H1 (cell line): ENCODE measurements at regions not wholly inside any gene's neighbourhood (a gene's known extent, or its start where the extent isn't known, plus 50 kb on each side); places are given as distances from the start of the nearest gene placed in this dataset.

Experiments
- ASH2L ChIP-seq: fragments of 200-600, 300-600 bp; sonication (generic); IDR thresholded peaks from one replicate; pipeline ENCODE4 v1.7.1; 2017; ENCODE audit warnings: low read length
- BCL11A ChIP-seq, 2 experiments: IDR thresholded peaks; one replicate each; pipeline ENCODE4 v1.6.1; 2011; ENCODE audit warnings: low read depth in 2 of 2, low read length in 2 of 2, mild to moderate bottlenecking in 2 of 2
- CTCF ChIP-seq, 3 experiments: IDR thresholded peaks; 1 replicate in 2 of 3; 2 replicates in 1 of 3; pipeline versions ENCODE4 v1.5.1 to v1.6.1; 2011; ENCODE audit warnings: low read length in 3 of 3, mild to moderate bottlenecking in 3 of 3, inconsistent platforms in 2 of 3, low read depth in 1 of 3, moderate library complexity in 1 of 3; ENCODE audit not compliant: insufficient read depth in 1 of 3; ENCODE audit errors: control extremely low read depth in 1 of 3
- EP300 ChIP-seq, 2 experiments: IDR thresholded peaks; 1 replicate in 1 of 2; 2 replicates in 1 of 2; pipeline ENCODE4 v1.6.1; 2011 to 2012; ENCODE audit warnings: low read depth in 2 of 2, low read length in 2 of 2, mild to moderate bottlenecking in 2 of 2, borderline replicate concordance in 1 of 2, inconsistent platforms in 1 of 2, moderate library complexity in 1 of 2
- EZH2 ChIP-seq: fragments of 200-600 bp; sonication (generic); IDR thresholded peaks from 2 replicates; pipeline ENCODE4 v1.7.1; 2012; ENCODE audit warnings: low read depth, mild to moderate bottlenecking, moderate library complexity, low read length, inconsistent platforms; ENCODE audit not compliant: severe bottlenecking
- KDM1A ChIP-seq: fragments of 200-600, 300-600 bp; sonication (generic); IDR thresholded peaks from 2 replicates; pipeline ENCODE4 v1.7.1; 2016; ENCODE audit warnings: mild to moderate bottlenecking, low read length, borderline replicate concordance
- MAX ChIP-seq: IDR thresholded peaks from 2 replicates; pipeline ENCODE4 v1.6.1; 2012; ENCODE audit warnings: inconsistent platforms
- POLR2AphosphoS5 ChIP-seq: IDR thresholded peaks from 2 replicates; pipeline ENCODE4 v1.6.1; 2011; ENCODE audit warnings: low read depth, low read length
- RAD21 ChIP-seq, 2 experiments: IDR thresholded peaks in 1 of 2; conservative IDR thresholded peaks in 1 of 2; 2 replicates each; pipeline ENCODE4 v1.6.1; 2011; ENCODE audit warnings: low read depth in 2 of 2, low read length in 2 of 2, improper control_type of control experiment in 1 of 2, inconsistent platforms in 1 of 2, mild to moderate bottlenecking in 1 of 2, moderate library complexity in 1 of 2
- SIRT6 ChIP-seq: IDR thresholded peaks from one replicate; pipeline ENCODE4 v1.7.1; 2012; ENCODE audit warnings: low read length, inconsistent platforms
- TEAD4 ChIP-seq: IDR thresholded peaks from 2 replicates; pipeline ENCODE4 v1.6.1; 2012; ENCODE audit warnings: low read depth, low read length, inconsistent platforms, mixed read lengths
- USF2 ChIP-seq: IDR thresholded peaks from 2 replicates; pipeline ENCODE4 v1.6.1; 2011; ENCODE audit warnings: low read length, improper control_type of control experiment

GRCh38 chr7:142595816-142596516 is 153.3 kb upstream of the PRSS1 start:
- TF ChIP-seq SIRT6 (no peak), CTCF (IDR thresholded peaks at IDR 0.05; ENCODE audit: control extremely low read depth in 1 of 3, insufficient read depth in 1 of 3, low read depth in 1 of 3, low read length in 3 of 3) (no peak), RAD21 (IDR thresholded peaks at IDR 0.05 in 1 of 2, conservative IDR thresholded peaks at IDR 0.05 in 1 of 2; ENCODE audit: low read depth in 2 of 2, low read length in 2 of 2) (no peak), USF2 (no peak), TEAD4 (no peak), MAX (no peak), EP300 (IDR thresholded peaks at IDR 0.05; ENCODE audit: borderline replicate concordance in 1 of 2, low read depth in 2 of 2, low read length in 2 of 2) (no peak), EZH2 (no peak), KDM1A (no peak), POLR2AphosphoS5 (no peak), ASH2L (no peak), BCL11A (IDR thresholded peaks at IDR 0.05; ENCODE audit: low read depth in 2 of 2, low read length in 2 of 2) (no peak)
